Limb (tissue), 2 donors: ENCODE measurements at regions not wholly inside any gene's neighbourhood (a gene's known extent, or its start where the extent isn't known, plus 50 kb on each side); places are given as distances from the start of the nearest gene placed in this dataset.

Source experiments
- DNase-seq, 2 donors: peaks; one replicate each; pipeline ENCODE4 v3.0.0-alpha.2; 2016; ENCODE audit errors: extremely low spot score in 2 of 2

DNA sequence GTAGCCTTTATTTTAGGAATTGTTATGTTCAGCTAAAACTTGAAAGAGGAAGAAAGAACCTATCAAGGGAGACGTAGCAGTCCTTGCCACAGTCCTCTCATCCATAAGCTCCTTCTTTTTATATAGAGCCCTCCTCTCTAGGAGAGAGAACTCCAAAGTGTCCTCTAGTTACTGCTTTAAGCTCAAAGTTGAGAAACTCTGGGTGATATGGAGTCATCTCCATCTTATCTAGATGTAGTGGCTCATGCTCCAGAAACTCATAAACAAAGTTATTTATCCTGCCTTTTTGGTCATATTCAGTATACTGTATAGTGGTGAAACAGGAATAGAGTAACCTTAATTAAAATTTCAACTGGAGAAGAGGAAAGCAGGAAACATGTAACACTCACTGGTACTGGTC is 90.4 kb upstream of the ATF7IP start:
- DNase-seq, result no peak

- DNase-seq, result no peak
Observed at GRCh38 chr12:14275886-14276285, 89.6 kb upstream of the ATF7IP start.

GRCh38 chr12:14278294-14278953 is 87.1 kb upstream of the ATF7IP start:
- DNase-seq, result no peak

- no peak for DNase-seq
Observed at GRCh38 chr12:14279845-14280244, 85.6 kb upstream of the ATF7IP start.

DNA sequence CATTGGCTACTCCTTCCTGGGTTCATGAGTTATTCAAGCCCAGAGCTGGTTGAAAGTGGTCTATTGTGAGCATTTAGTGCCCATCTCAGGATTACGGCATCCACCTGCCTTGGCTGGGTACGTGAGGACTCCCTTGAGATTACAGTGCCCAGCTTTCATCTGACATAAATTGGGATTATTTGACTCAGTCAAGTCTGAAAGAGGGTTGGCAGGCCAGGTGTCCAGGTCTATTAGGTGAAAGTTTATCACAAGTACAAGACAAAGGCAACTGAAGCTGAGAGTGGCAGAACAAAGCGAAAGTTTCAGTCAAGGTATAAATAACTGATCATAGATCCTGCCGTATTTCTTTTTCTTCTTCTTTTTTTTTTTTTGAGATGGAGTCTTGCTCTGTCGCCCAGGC is 84.6 kb upstream of the ATF7IP start:
- DNase-seq, result no peak

DNA sequence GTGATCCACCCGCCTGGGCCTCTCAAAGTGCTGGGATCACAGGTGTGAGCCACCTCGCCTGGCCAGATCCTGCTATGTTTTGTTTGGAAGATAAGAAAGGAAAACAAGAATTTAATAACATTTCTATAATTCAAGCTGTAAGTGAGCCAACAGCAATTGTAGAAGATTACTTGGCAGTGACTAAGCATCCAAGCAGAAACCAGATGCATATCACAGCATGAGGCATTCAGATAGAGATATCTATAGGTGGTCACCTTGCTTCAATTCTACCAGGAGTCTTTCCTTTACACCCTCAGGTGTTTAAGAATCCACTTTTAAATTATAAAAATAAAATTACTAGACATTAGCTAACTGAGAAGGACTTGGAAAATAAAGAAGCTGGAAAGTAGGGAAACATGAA is 83.9 kb upstream of the ATF7IP start:
- no peak for DNase-seq

DNA sequence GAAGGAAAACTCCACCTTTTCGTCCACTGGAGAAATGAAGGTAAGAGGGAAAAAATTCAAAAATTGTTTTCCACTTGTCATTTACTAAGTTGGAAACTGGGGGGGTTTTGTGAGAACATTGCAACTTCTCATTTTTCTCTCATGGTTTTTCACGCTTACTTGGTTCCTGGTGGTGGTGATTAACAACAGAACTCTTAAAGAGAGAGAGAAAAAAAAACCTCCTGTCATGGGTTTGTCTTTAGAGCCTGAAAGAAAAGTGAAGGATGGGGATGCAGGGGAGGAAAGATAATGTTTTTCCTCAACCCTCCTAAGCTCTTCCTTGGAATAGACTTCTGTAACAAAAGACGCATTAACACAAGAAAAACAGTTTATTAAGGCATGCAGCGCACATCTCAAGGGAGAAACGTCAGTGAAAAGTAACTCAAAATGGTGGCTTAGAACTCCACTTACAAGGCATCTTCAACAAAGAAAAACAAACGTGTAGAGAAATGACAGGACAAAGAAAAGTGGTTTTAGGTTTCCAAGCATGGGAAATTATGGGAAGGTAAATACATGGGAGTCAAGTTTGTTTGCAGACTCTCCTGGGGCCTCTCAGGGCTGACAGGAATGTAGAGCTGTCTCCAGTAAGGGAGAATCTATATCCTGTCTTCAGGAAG is 81.9 kb upstream of the ATF7IP start:
- DNase-seq, result no peak

DNA sequence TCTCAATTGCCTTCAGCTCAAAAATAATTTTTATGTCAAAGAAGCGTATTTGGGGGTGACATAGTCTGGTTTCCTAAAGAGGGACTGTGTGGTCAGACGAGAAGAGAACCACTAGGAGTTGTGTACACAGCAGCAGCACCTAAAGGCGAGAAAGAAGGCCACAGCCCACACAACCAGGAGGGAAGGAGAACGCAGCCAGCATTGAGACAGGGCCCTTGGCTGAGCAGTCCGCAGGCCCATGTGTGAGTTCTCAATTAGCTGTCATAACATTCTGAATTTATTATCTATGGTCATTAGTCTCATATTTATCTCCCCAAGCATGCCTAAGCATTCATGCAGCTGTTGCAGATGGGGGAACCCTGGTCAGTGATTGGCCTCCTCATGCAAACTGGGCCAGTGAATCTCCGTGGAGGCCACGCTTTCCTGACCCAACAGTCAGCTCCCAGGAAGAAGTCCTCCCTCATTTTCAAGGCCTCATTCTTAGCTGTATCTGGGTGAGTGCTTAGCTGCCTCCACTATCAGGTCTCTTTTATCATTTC is 81.2 kb upstream of the ATF7IP start:
- peak; percentile 35 to 44 for DNase-seq

DNA sequence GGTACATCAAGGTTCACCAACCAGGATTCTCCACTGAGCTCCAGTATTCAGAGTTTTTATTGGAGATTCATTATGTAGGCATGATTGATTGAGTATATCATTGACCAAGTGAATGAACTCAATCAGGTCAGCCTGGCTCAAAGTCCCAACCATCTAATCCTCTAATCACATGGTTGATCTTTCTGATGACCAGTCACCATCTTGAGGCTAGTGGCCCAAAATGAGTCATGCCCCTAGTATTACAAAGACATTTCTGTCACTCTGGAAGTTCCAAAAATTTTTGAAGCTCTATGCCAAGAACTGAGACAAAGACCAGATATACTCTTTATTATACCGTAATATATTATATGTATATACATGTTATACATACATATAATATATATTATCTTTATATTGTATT is 75.9 kb upstream of the ATF7IP start:
- no peak for DNase-seq

- DNase-seq, result no peak
Observed at GRCh38 chr12:14290951-14291350, 74.5 kb upstream of the ATF7IP start.

GRCh38 chr12:14303661-14304155 is 61.8 kb upstream of the ATF7IP start:
- no peak for DNase-seq

- DNase-seq, result no peak
Observed at GRCh38 chr12:14307004-14307403, 58.5 kb upstream of the ATF7IP start.

DNA sequence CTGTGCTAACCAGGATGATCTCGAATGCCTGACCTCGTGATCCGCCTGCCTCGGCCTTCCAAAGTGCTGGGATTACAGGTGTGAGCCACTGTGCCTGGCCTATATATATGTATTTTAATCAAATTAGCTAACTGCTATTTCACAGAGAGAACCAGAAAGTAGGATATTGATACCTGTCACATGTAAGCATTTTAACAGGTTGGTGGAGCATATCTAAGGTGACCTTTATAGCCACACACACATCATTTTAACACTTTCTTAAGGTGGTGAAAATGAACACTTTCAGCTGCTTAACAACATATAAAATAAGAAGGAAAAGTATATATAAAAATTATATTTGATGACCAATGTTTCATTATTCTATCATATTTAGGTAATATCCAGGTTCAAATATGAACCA is 57.0 kb upstream of the ATF7IP start:
- no peak for DNase-seq

DNA sequence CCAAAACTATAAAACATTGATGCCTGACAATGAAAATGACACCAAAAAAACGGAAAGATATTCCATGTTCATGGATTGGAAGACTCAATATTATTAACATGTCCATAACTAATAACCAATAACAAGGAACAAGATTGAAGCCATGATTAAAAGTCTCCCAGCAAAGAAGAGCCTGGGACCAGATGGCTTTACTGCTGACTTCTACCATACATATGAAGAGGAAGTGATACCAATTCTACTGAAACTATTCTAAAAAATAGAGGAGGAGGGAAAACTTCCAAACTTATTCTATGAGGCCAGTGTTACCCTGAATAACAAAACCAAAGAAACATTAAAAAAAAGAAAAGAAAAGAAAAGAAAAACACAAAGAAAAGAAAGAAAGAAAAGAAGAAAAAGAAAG is 54.6 kb upstream of the ATF7IP start:
- no peak for DNase-seq

- DNase-seq, result no peak
Observed at GRCh38 chr12:14313379-14314138, 51.9 kb upstream of the ATF7IP start.

GRCh38 chr12:14314801-14315200 is 50.7 kb upstream of the ATF7IP start:
- DNase-seq, result no peak

GRCh38 chr12:14315501-14315900 is 50.0 kb upstream of the ATF7IP start:
- no peak for DNase-seq
